ENCODE measurements at regions not wholly inside any gene's neighbourhood (a gene's known extent, or its start where the extent isn't known, plus 50 kb on each side); places are given as distances from the start of the nearest gene placed in this dataset.

- TF ChIP-seq CTCF (IDR thresholded peaks at IDR 0.05) (no peak), POLR2AphosphoS5 (IDR thresholded peaks at IDR 0.05) (no peak), EP300 (IDR thresholded peaks at IDR 0.05) (no peak), POLR2A (IDR thresholded peaks at IDR 0.05) (no peak)
Observed at GRCh38 chr15:95918525-95918924, 412.0 kb upstream of the NR2F2 start.
